Renal cortical epithelial cell (primary cell): ENCODE measurements at regions not wholly inside any gene's neighbourhood (a gene's known extent, or its start where the extent isn't known, plus 50 kb on each side); places are given as distances from the start of the nearest gene placed in this dataset.
"Not testable (repeated sequence)": the region's sequence is repeated elsewhere in the genome, so short reads cannot be mapped to it uniquely, and the experiment has no call there.

ENCODE experiments used
- DNase-seq: peaks from one replicate; pipeline ENCODE4 v3.0.0-alpha.2; 2011; ENCODE audit warnings: low read depth

- DNase-seq = no peak
These were observed 58.0 kb downstream of the CGGBP1 start for GRCh38 chr3:88000853-88001252.

- no peak for DNase-seq
These were observed 60.8 kb downstream of the CGGBP1 start for GRCh38 chr3:87997966-87998365.

GRCh38 chr3:87997298-87997697 lies 61.5 kb downstream of the CGGBP1 start:
- DNase-seq = peak; percentile 85

GRCh38 chr3:87996882-87997281 lies 61.9 kb downstream of the CGGBP1 start:
- no peak for DNase-seq

GRCh38 chr3:87993566-87993965 lies 65.2 kb downstream of the CGGBP1 start:
- no peak for DNase-seq

GRCh38 chr3:87987952-87988351 lies 70.9 kb downstream of the CGGBP1 start:
- no peak for DNase-seq

GRCh38 chr3:87982421-87982820 lies 76.4 kb downstream of the CGGBP1 start:
- DNase-seq = no peak

GRCh38 chr3:87979527-87979926 lies 79.3 kb downstream of the CGGBP1 start:
- DNase-seq = no peak

- no peak for DNase-seq
These were observed 81.0 kb downstream of the CGGBP1 start for GRCh38 chr3:87977765-87978164.

- DNase-seq = no peak
These were observed 83.1 kb downstream of the CGGBP1 start for GRCh38 chr3:87975716-87976115.

GRCh38 chr3:87973906-87974305 lies 84.9 kb downstream of the CGGBP1 start:
- DNase-seq = no peak

- no peak for DNase-seq
These were observed 89.2 kb downstream of the CGGBP1 start for GRCh38 chr3:87969620-87970019.

GRCh38 chr3:87968668-87969067 lies 90.1 kb downstream of the CGGBP1 start:
- DNase-seq = no peak

GRCh38 chr3:87958289-87958688 lies 100.5 kb downstream of the CGGBP1 start:
- no peak for DNase-seq

- DNase-seq = no peak
These were observed 101.2 kb downstream of the CGGBP1 start for GRCh38 chr3:87957575-87957974.

- DNase-seq = no peak
These were observed 109.0 kb downstream of the CGGBP1 start for GRCh38 chr3:87949879-87950208.

GRCh38 chr3:87949189-87949878 lies 109.5 kb downstream of the CGGBP1 start:
- DNase-seq = no peak

GRCh38 chr3:87946007-87946406 lies 112.8 kb downstream of the CGGBP1 start:
- not testable (repeated sequence) for DNase-seq

- DNase-seq = not testable (repeated sequence)
These were observed 116.5 kb downstream of the CGGBP1 start for GRCh38 chr3:87942256-87942655.

GRCh38 chr3:87924485-87924884 lies 134.3 kb downstream of the CGGBP1 start:
- no peak for DNase-seq

- DNase-seq = no peak
These were observed 138.3 kb downstream of the CGGBP1 start for GRCh38 chr3:87920549-87920948.

GRCh38 chr3:87901141-87901540 lies 157.7 kb downstream of the CGGBP1 start:
- no peak for DNase-seq

GRCh38 chr3:87900061-87900460 lies 158.7 kb downstream of the CGGBP1 start:
- peak; percentile 1 for DNase-seq

GRCh38 chr3:87898971-87899370 lies 159.8 kb downstream of the CGGBP1 start:
- DNase-seq = no peak
